Chondrocyte (in vitro differentiated cells): ENCODE measurements at regions not wholly inside any gene's neighbourhood (a gene's known extent, or its start where the extent isn't known, plus 50 kb on each side); places are given as distances from the start of the nearest gene placed in this dataset.

Experiments used
- DNase-seq: peaks from one replicate; pipeline ENCODE4 v3.0.0; 2021; ENCODE audit warnings: mixed read lengths, low spot score
- H3K27ac Mint-ChIP-seq: one replicate; pipeline ENCODE4 v1.8.0; 2021; ENCODE audit warnings: mild to moderate bottlenecking, moderate library complexity, mixed read lengths; ENCODE audit not compliant: unreplicated experiment
- H3K27me3 Mint-ChIP-seq: 2 replicates; pipeline ENCODE4 v1.8.0; 2021; ENCODE audit warnings: low read depth, mixed read lengths
- H3K36me3 Mint-ChIP-seq: 2 replicates; pipeline ENCODE4 v1.8.0; 2021; ENCODE audit warnings: low read depth, mixed read lengths
- H3K4me1 Mint-ChIP-seq: 2 replicates; pipeline ENCODE4 v1.8.0; 2021; ENCODE audit warnings: low read depth, mild to moderate bottlenecking, mixed read lengths
- H3K4me3 Mint-ChIP-seq: one replicate; pipeline ENCODE4 v1.8.0; 2021; ENCODE audit warnings: mild to moderate bottlenecking, moderate library complexity, mixed read lengths; ENCODE audit not compliant: unreplicated experiment
- H3K9me3 Mint-ChIP-seq: 2 replicates; pipeline ENCODE4 v1.8.0; 2021; ENCODE audit warnings: low read depth, mixed read lengths
- CTCF ChIP-seq: fragments of 200-600 bp; sonication (generic); IDR thresholded peaks from 2 replicates; pipeline ENCODE4 v1.5.0; 2021; ENCODE audit warnings: antibody characterized with exemption, mild to moderate bottlenecking, moderate library complexity

GRCh38 chr12:126627596-126627995, 1562.4 kb downstream of the AACS start:
- DNase-seq = no peak
- no peaks in the 10 kb centered on the region for H3K27me3 Mint-ChIP-seq
- no peaks in the 10 kb centered on the region for H3K4me1 Mint-ChIP-seq
- TF ChIP-seq CTCF = no peak
- H3K36me3 Mint-ChIP-seq = no peaks in the 10 kb centered on the region
- H3K9me3 Mint-ChIP-seq = peaks cover 35% of the 10 kb centered on the region
- H3K4me3 Mint-ChIP-seq = no peak overlapping the region
- H3K27ac Mint-ChIP-seq = no peak overlapping the region

DNA sequence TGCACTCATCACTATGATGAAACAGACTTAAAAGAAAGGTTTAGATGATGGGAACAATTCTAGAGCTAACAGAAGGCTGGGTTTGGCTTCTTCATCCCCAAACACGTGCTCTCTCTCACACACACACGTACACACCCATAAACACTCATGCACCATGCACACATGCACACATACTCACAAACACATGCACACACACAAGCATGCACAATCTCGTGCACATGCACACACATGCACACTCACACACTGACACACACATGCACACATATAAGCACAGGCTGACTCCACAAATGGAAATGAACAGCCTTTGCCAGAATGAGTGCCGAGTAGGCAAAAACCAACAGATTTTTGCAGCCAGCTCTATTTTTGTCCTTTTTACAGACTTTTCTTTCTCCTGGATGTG, 1571.6 kb downstream of the AACS start:
- no peak for TF ChIP-seq CTCF

DNA sequence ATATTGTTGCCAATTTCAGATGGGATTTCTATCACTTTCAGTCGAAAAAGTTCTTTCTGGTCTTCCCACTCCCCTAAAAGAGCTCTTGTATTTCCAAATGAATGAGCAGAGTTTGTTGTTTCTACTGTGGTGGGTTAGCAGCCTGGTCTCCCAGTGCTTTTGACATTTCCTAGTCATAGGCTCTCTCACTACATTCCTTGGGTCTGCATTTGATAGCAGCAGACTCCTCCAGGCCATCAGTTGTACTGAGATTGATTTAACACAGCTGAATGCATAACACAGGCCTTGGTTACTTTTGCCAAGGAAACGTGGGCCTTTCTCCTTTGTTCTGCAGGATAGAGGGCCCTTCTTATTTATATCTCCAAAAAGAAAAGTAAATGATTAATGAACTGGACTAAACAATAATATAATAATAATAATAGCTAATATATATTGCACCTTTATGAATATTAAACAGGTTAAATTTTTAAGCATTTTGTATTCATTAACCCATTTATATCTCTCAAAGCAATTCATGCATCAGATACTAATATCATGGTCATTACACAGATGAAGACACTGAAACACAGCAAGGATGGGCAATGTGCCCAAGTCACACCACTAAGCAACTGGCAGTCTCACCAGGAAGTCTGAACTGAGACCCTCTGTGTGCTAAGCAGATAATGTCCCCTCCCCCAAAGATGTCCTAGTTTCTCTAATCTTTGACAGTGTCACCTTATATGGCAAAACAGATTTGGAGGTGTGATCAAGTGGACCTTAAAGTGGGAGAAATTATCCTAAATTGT, 1579.2 kb downstream of the AACS start:
- TF ChIP-seq CTCF = no peak
- H3K9me3 Mint-ChIP-seq = peaks cover 45% of the 10 kb centered on the region
- H3K4me1 Mint-ChIP-seq = no peaks in the 10 kb centered on the region
- no peak overlapping the region for H3K4me3 Mint-ChIP-seq
- H3K27me3 Mint-ChIP-seq = no peaks in the 10 kb centered on the region
- no peak for DNase-seq
- H3K27ac Mint-ChIP-seq = no peak overlapping the region
- peaks cover 1% of the 10 kb centered on the region for H3K36me3 Mint-ChIP-seq

More for the DNA sequence above, 1571.6 kb downstream of the AACS start:
- DNase-seq = no peak
- Mint-ChIP-seq H3K9me3 (peaks cover 60% of the 10 kb centered on the region), H3K27ac (no peak overlapping the region), H3K27me3 (no peaks in the 10 kb centered on the region), H3K4me3 (no peak overlapping the region), H3K4me1 (no peaks in the 10 kb centered on the region), H3K36me3 (peaks cover 1% of the 10 kb centered on the region)

- no peaks in the 10 kb centered on the region for H3K4me1 Mint-ChIP-seq
- no peaks in the 10 kb centered on the region for H3K36me3 Mint-ChIP-seq
- no peak overlapping the region for H3K4me3 Mint-ChIP-seq
- H3K27me3 Mint-ChIP-seq = no peaks in the 10 kb centered on the region
- no peak for DNase-seq
- no peak overlapping the region for H3K27ac Mint-ChIP-seq
- H3K9me3 Mint-ChIP-seq = peaks cover 43% of the 10 kb centered on the region
- no peak for TF ChIP-seq CTCF
Observed at GRCh38 chr12:126648074-126648473, 1582.8 kb downstream of the AACS start.

- Mint-ChIP-seq H3K36me3 (no peaks in the 10 kb centered on the region), H3K27ac (no peak overlapping the region), H3K4me1 (no peaks in the 10 kb centered on the region), H3K4me3 (no peak overlapping the region), H3K9me3 (peaks cover 33% of the 10 kb centered on the region), H3K27me3 (no peaks in the 10 kb centered on the region)
- TF ChIP-seq CTCF = no peak
- DNase-seq = no peak
Observed at GRCh38 chr12:126651133-126651532, 1585.9 kb downstream of the AACS start.
